ENCODE measurements at regions not wholly inside any gene's neighbourhood (a gene's known extent, or its start where the extent isn't known, plus 50 kb on each side); places are given as distances from the start of the nearest gene placed in this dataset.

- no peak overlapping the region for H3K27ac ChIP-seq
- no peaks in the 10 kb centered on the region for H3K9me3 ChIP-seq
- WGBS, 2 donors: 80 to 84% methylated on average over 4 of the region's 4 CpGs
- H3K4me3 ChIP-seq: no peak overlapping the region
- H3K36me3 ChIP-seq: no peaks in the 10 kb centered on the region
- DNase-seq (no peak), ATAC-seq (no peak)
- peaks cover 0 to 19% (median 9%) of the 10 kb centered on the region in 9 donors for H3K4me1 ChIP-seq
- H3K27me3 ChIP-seq: no peaks in the 10 kb centered on the region
- intact Hi-C loops (cut with DNase I): no loop called here
- TF ChIP-seq CTCF (IDR thresholded peaks at IDR 0.05): no peak
These were observed 179.4 kb upstream of the ARL4C start for GRCh38 chr2:234676109-234676782.

GRCh38 chr2:234674781-234675201 is 177.9 kb upstream of the ARL4C start:
- intact Hi-C loops (cut with DNase I): no loop called here
- Histone ChIP-seq H3K27me3 (no peaks in the 10 kb centered on the region), H3K9me3 (no peaks in the 10 kb centered on the region), H3K36me3 (no peaks in the 10 kb centered on the region), H3K4me3 (no peak overlapping the region), H3K27ac (no peak overlapping the region), H3K4me1 (peaks cover 0 to 15% (median 6%) of the 10 kb centered on the region in 9 donors)
- TF ChIP-seq CTCF (IDR thresholded peaks at IDR 0.05): no peak
- DNase-seq: no peak
- ATAC-seq: no peak
- WGBS, 2 donors: 49 to 52% methylated on average over 3 of the region's 3 CpGs

- WGBS, 2 donors: 100% methylated on average over 1 of the region's 1 CpG
- intact Hi-C loops (cut with DNase I): no loop called here
These were observed 177.3 kb upstream of the ARL4C start for GRCh38 chr2:234673961-234674759.

GRCh38 chr2:234673501-234673900 is 176.6 kb upstream of the ARL4C start:
- TF ChIP-seq CTCF (IDR thresholded peaks at IDR 0.05): no peak
- H3K27ac ChIP-seq: no peak overlapping the region
- no peaks in the 10 kb centered on the region for H3K9me3 ChIP-seq
- WGBS, 2 donors: 100% methylated on average over 1 of the region's 1 CpG
- H3K27me3 ChIP-seq: no peaks in the 10 kb centered on the region
- H3K4me3 ChIP-seq: no peak overlapping the region
- no peaks in the 10 kb centered on the region for H3K36me3 ChIP-seq
- DNase-seq (no peak), ATAC-seq (no peak)
- intact Hi-C loops (cut with DNase I): no loop called here
- peaks cover 0 to 16% (median 5%) of the 10 kb centered on the region in 9 donors for H3K4me1 ChIP-seq

More at GRCh38 chr2:234673961-234674759, 177.3 kb upstream of the ARL4C start:
- Histone ChIP-seq H3K9me3 (no peaks in the 10 kb centered on the region), H3K4me3 (no peak overlapping the region), H3K27ac (no peak overlapping the region), H3K27me3 (no peaks in the 10 kb centered on the region), H3K36me3 (no peaks in the 10 kb centered on the region), H3K4me1 (peaks cover 0 to 15% (median 5%) of the 10 kb centered on the region in 9 donors)
- no peak for DNase-seq
- no peak for TF ChIP-seq CTCF (IDR thresholded peaks at IDR 0.05)
- no peak for ATAC-seq

All from heart right ventricle (tissue), 16 donors.